Fibroblast of lung (primary cell): ENCODE measurements at regions not wholly inside any gene's neighbourhood (a gene's known extent, or its start where the extent isn't known, plus 50 kb on each side); places are given as distances from the start of the nearest gene placed in this dataset.

Experiments used
- DNase-seq, 2 donors: peaks; one replicate each; pipeline versions ENCODE4 v3.0.0 to v3.0.0-alpha.2; 2010; ENCODE audit warnings: low read depth in 2 of 2
- H2AFZ ChIP-seq: 2 replicates; pipeline ENCODE4 v1.5.1; 2012; ENCODE audit warnings: low read length, control low read depth, inconsistent platforms
- H3K27ac ChIP-seq: 2 replicates; pipeline ENCODE4 v1.5.1; 2011; ENCODE audit warnings: low read length, control low read depth; ENCODE audit not compliant: insufficient read depth
- H3K27me3 ChIP-seq: 2 replicates; pipeline ENCODE4 v1.5.1; 2011; ENCODE audit warnings: mild to moderate bottlenecking, low read length; ENCODE audit not compliant: control insufficient read depth, insufficient read depth
- H3K36me3 ChIP-seq: 2 replicates; pipeline ENCODE4 v1.5.1; 2011; ENCODE audit warnings: low read length; ENCODE audit not compliant: control insufficient read depth, insufficient read depth
- H3K4me1 ChIP-seq: 2 replicates; pipeline ENCODE4 v1.5.1; 2011; ENCODE audit warnings: low read length; ENCODE audit not compliant: control insufficient read depth, insufficient read depth; ENCODE audit errors: extremely low read depth
- H3K4me2 ChIP-seq: 2 replicates; pipeline ENCODE4 v1.5.1; 2011; ENCODE audit warnings: low read length, control low read depth; ENCODE audit not compliant: insufficient read depth; ENCODE audit errors: extremely low read depth
- H3K4me3 ChIP-seq, 4 experiments: fragments of 200-600 bp in 1 of 4; sonication (generic) in 1 of 4; replicated peaks in 1 of 4; 2 replicates each; pipeline ENCODE4 v1.5.1; 2011 to 2016; ENCODE audit warnings: low read length in 4 of 4, low read depth in 3 of 4, mild to moderate bottlenecking in 3 of 4, control low read depth in 2 of 4, inconsistent platforms in 1 of 4, mixed read lengths in 1 of 4; ENCODE audit not compliant: insufficient read depth in 1 of 4; ENCODE audit errors: control extremely low read depth in 1 of 4
- H3K79me2 ChIP-seq: 2 replicates; pipeline ENCODE4 v1.5.1; 2012; ENCODE audit warnings: mild to moderate bottlenecking, low read length, inconsistent platforms; ENCODE audit not compliant: control insufficient read depth, insufficient read depth
- H3K9ac ChIP-seq: 2 replicates; pipeline ENCODE4 v1.5.1; 2011; ENCODE audit warnings: mild to moderate bottlenecking, low read length, control low read depth; ENCODE audit not compliant: insufficient read depth
- H3K9me3 ChIP-seq: 2 replicates; pipeline ENCODE4 v1.5.1; 2012; ENCODE audit warnings: low read depth, low read length; ENCODE audit not compliant: control insufficient read depth, insufficient read depth
- H4K20me1 ChIP-seq: 2 replicates; pipeline ENCODE4 v1.5.1; 2011; ENCODE audit warnings: low read length; ENCODE audit not compliant: control insufficient read depth, insufficient read depth; ENCODE audit errors: extremely low read depth
- CTCF ChIP-seq, 2 donors: IDR thresholded peaks in 1 of 2; conservative IDR thresholded peaks in 1 of 2; 1 replicate in 1 of 2; 2 replicates in 1 of 2; pipeline ENCODE4 v1.5.1; 2011 to 2012; ENCODE audit warnings: low read length in 2 of 2, control low read depth in 1 of 2, inconsistent platforms in 1 of 2, low read depth in 1 of 2, mild to moderate bottlenecking in 1 of 2
- EZH2 ChIP-seq: IDR thresholded peaks from 2 replicates; pipeline ENCODE4 v1.5.1; 2012; ENCODE audit warnings: low read length, control low read depth, mild to moderate bottlenecking; ENCODE audit errors: missing control alignments

GRCh38 chr7:128145191-128145590 is 95.9 kb upstream of the LEP start:
- Histone ChIP-seq H4K20me1 (no peaks in the 10 kb centered on the region), H3K4me2 (no peak overlapping the region), H3K27ac (no peak overlapping the region), H3K9me3 (no peaks in the 10 kb centered on the region), H3K9ac (no peak overlapping the region), H3K36me3 (no peaks in the 10 kb centered on the region), H3K27me3 (peaks cover 17% of the 10 kb centered on the region), H2AFZ (no peak overlapping the region), H3K4me1 (no peaks in the 10 kb centered on the region), H3K79me2 (no peaks in the 10 kb centered on the region), H3K4me3 (no peak overlapping the region)
- no peak for DNase-seq
- TF ChIP-seq CTCF (conservative IDR thresholded peaks at IDR 0.05 in 1 of 2, IDR thresholded peaks at IDR 0.05 in 1 of 2; ENCODE audit: low read depth in 1 of 2, low read length in 2 of 2) (no peak), EZH2 (no peak)

- H3K9ac ChIP-seq, result no peak overlapping the region
- no peaks in the 10 kb centered on the region for H3K4me1 ChIP-seq
- no peak overlapping the region for H2AFZ ChIP-seq
- H3K4me3 ChIP-seq, result no peak overlapping the region
- no peaks in the 10 kb centered on the region for H3K9me3 ChIP-seq
- H3K79me2 ChIP-seq, result no peaks in the 10 kb centered on the region
- no peak for TF ChIP-seq CTCF (conservative IDR thresholded peaks at IDR 0.05 in 1 of 2, IDR thresholded peaks at IDR 0.05 in 1 of 2; ENCODE audit: low read depth in 1 of 2, low read length in 2 of 2)
- no peak for TF ChIP-seq EZH2
- peaks cover 19% of the 10 kb centered on the region for H3K27me3 ChIP-seq
- H3K36me3 ChIP-seq, result no peaks in the 10 kb centered on the region
- DNase-seq, result no peak
- H3K27ac ChIP-seq, result no peak overlapping the region
- H3K4me2 ChIP-seq, result no peak overlapping the region
- no peaks in the 10 kb centered on the region for H4K20me1 ChIP-seq
Observed at GRCh38 chr7:128146052-128146451, 95.0 kb upstream of the LEP start.

GRCh38 chr7:128148676-128149075 is 92.4 kb upstream of the LEP start:
- H3K4me3 ChIP-seq, result no peak overlapping the region
- no peak for TF ChIP-seq EZH2
- no peak for TF ChIP-seq CTCF (conservative IDR thresholded peaks at IDR 0.05 in 1 of 2, IDR thresholded peaks at IDR 0.05 in 1 of 2; ENCODE audit: low read depth in 1 of 2, low read length in 2 of 2)
- no peak overlapping the region for H3K4me2 ChIP-seq
- no peaks in the 10 kb centered on the region for H3K79me2 ChIP-seq
- H3K9ac ChIP-seq, result no peak overlapping the region
- H3K36me3 ChIP-seq, result no peaks in the 10 kb centered on the region
- H3K4me1 ChIP-seq, result no peaks in the 10 kb centered on the region
- peaks cover 17% of the 10 kb centered on the region for H3K27me3 ChIP-seq
- no peak for DNase-seq
- no peaks in the 10 kb centered on the region for H4K20me1 ChIP-seq
- no peak overlapping the region for H3K27ac ChIP-seq
- H2AFZ ChIP-seq, result no peak overlapping the region
- H3K9me3 ChIP-seq, result no peaks in the 10 kb centered on the region
